Mammary epithelial cell (primary cell): ENCODE measurements at regions not wholly inside any gene's neighbourhood (a gene's known extent, or its start where the extent isn't known, plus 50 kb on each side); places are given as distances from the start of the nearest gene placed in this dataset.

ENCODE experiments used
- CTCF ChIP-seq, 2 donors: IDR thresholded peaks in 1 of 2; conservative IDR thresholded peaks in 1 of 2; 2 replicates each; pipeline ENCODE4 v1.5.1; 2011 to 2012; ENCODE audit warnings: inconsistent platforms in 2 of 2, low read length in 2 of 2, mild to moderate bottlenecking in 2 of 2, control low read depth in 1 of 2, low read depth in 1 of 2; ENCODE audit not compliant: insufficient read depth in 1 of 2; ENCODE audit errors: extremely low read depth in 1 of 2
- EZH2 ChIP-seq: IDR thresholded peaks from 2 replicates; pipeline ENCODE4 v1.6.1; 2012; ENCODE audit warnings: low read length, inconsistent platforms, borderline replicate concordance

DNA sequence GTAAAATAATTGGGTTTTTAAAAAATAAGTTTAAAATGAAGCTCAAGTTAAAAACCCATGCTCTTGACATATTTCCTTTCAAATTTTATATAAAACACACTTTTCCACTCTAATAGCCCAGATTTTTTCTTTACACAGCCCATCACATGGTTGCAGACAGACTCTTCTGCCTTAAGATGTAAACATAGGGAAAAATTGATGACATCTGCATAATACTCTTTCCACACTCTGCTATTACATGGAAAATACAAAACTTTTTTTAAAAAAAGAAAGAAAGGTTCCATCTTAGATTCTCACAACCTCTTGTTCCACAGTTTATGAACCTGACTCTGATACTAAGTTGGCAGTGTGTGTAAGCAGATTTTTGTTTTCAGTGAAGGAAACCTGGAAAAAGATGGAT is 120.8 kb upstream of the ZNF648 start:
- no peak for TF ChIP-seq CTCF (conservative IDR thresholded peaks at IDR 0.05 in 1 of 2, IDR thresholded peaks at IDR 0.05 in 1 of 2; ENCODE audit: extremely low read depth in 1 of 2, insufficient read depth in 1 of 2, low read depth in 1 of 2, low read length in 2 of 2)
- no peak for TF ChIP-seq EZH2
